HG02678 (cell line): ENCODE measurements at regions not wholly inside any gene's neighbourhood (a gene's known extent, or its start where the extent isn't known, plus 50 kb on each side); places are given as distances from the start of the nearest gene placed in this dataset.

Experiments used
- ATAC-seq: cut with Tn5 transposase; IDR thresholded peaks from one replicate; pipeline ENCODE4 v1.9.1; 2021; ENCODE audit warnings: mild to moderate bottlenecking, moderate library complexity; ENCODE audit not compliant: unreplicated experiment

GRCh38 chr9:80602291-80602690 is 1030.5 kb downstream of the TLE4 start:
- ATAC-seq = no peak

- ATAC-seq = no peak
Observed at GRCh38 chr9:80596579-80596978, 1024.8 kb downstream of the TLE4 start.

GRCh38 chr9:80595192-80595591 is 1023.4 kb downstream of the TLE4 start:
- ATAC-seq = no peak

GRCh38 chr9:80592413-80592812 is 1020.6 kb downstream of the TLE4 start:
- no peak for ATAC-seq

- ATAC-seq = no peak
Observed at GRCh38 chr9:80586786-80587330, 1015.1 kb downstream of the TLE4 start.

- ATAC-seq = no peak
Observed at GRCh38 chr9:80571953-80572352, 1000.2 kb downstream of the TLE4 start.

- no peak for ATAC-seq
Observed at GRCh38 chr9:80569236-80569635, 997.5 kb downstream of the TLE4 start.

- no peak for ATAC-seq
Observed at GRCh38 chr9:80561526-80561925, 989.8 kb downstream of the TLE4 start.

- no peak for ATAC-seq
Observed at GRCh38 chr9:80560976-80561375, 989.2 kb downstream of the TLE4 start.

- no peak for ATAC-seq
Observed at GRCh38 chr9:80557256-80557655, 985.5 kb downstream of the TLE4 start.

- ATAC-seq = no peak
Observed at GRCh38 chr9:80556631-80557030, 984.9 kb downstream of the TLE4 start.

- ATAC-seq = no peak
Observed at GRCh38 chr9:80555782-80556325, 984.1 kb downstream of the TLE4 start.

- no peak for ATAC-seq
Observed at GRCh38 chr9:80554856-80555255, 983.1 kb downstream of the TLE4 start.

GRCh38 chr9:80554301-80554700 is 982.5 kb downstream of the TLE4 start:
- ATAC-seq = no peak

GRCh38 chr9:80552931-80553330 is 981.2 kb downstream of the TLE4 start:
- no peak for ATAC-seq

GRCh38 chr9:80550181-80550580 is 978.4 kb downstream of the TLE4 start:
- no peak for ATAC-seq

- ATAC-seq = no peak
Observed at GRCh38 chr9:80547613-80548012, 975.8 kb downstream of the TLE4 start.

- no peak for ATAC-seq
Observed at GRCh38 chr9:80540387-80540786, 968.6 kb downstream of the TLE4 start.

GRCh38 chr9:80538976-80539375 is 967.2 kb downstream of the TLE4 start:
- ATAC-seq = no peak

GRCh38 chr9:80522465-80522864 is 950.7 kb downstream of the TLE4 start:
- ATAC-seq = no peak

- no peak for ATAC-seq
Observed at GRCh38 chr9:80521151-80521550, 949.4 kb downstream of the TLE4 start.

- no peak for ATAC-seq
Observed at GRCh38 chr9:80520231-80520630, 948.5 kb downstream of the TLE4 start.

GRCh38 chr9:80518441-80518840 is 946.7 kb downstream of the TLE4 start:
- no peak for ATAC-seq
